Testis (tissue), 2 donors: ENCODE measurements at regions not wholly inside any gene's neighbourhood (a gene's known extent, or its start where the extent isn't known, plus 50 kb on each side); places are given as distances from the start of the nearest gene placed in this dataset.

Experiments
- DNase-seq: peaks from one replicate; pipeline ENCODE4 v3.0.0-alpha.2; 2019
- H3K27ac ChIP-seq, 2 donors: fragments of 200-600 bp; sonication (generic); one replicate each; pipeline ENCODE4 v1.5.1; 2019
- H3K27me3 ChIP-seq: fragments of 200-600 bp; sonication (generic); one replicate; pipeline ENCODE4 v1.5.1; 2019
- H3K36me3 ChIP-seq: fragments of 200-600 bp; sonication (generic); one replicate; pipeline ENCODE4 v1.5.1; 2017; ENCODE audit warnings: low read depth; ENCODE audit errors: missing control alignments
- H3K4me1 ChIP-seq: fragments of 200-600 bp; sonication (generic); one replicate; pipeline ENCODE4 v1.5.1; 2019
- H3K4me3 ChIP-seq, 2 donors: fragments of 200-600 bp; sonication (generic); one replicate each; pipeline ENCODE4 v1.5.1; 2017 to 2019
- H3K9me3 ChIP-seq: fragments of 200-600 bp; sonication (generic); one replicate; pipeline ENCODE4 v1.5.1; 2017
- CTCF ChIP-seq, 3 experiments: fragments of 450-650 bp in 2 of 3; fragments of 200-600 bp in 1 of 3; sonication (generic) in 1 of 3; IDR thresholded peaks; one replicate each; pipeline ENCODE4 v1.5.1; 2016 to 2019; ENCODE audit warnings: antibody characterized with exemption in 3 of 3, mild to moderate bottlenecking in 2 of 3, moderate library complexity in 1 of 3
- POLR2A ChIP-seq: fragments of 450-650 bp; IDR thresholded peaks from one replicate; pipeline ENCODE4 v1.6.1; 2017; ENCODE audit warnings: antibody characterized with exemption, mild to moderate bottlenecking, moderate library complexity
- WGBS, 2 donors: methylation state at CpG; one replicate each; pipeline ENCODE4 v1.1.5; 2018; 5-methylcytosine and 5-hydroxymethylcytosine counted together
- intact Hi-C: fragments of 100-400 bp; cut with DNase I; formaldehyde crosslinking; loops from one replicate; pipeline ENCODE4 v1.15.1; 2023; ENCODE audit warnings: low total_unique reads

GRCh38 chr10:128712661-128713400, 586.6 kb upstream of the MKI67 start:
- DNase-seq = no peak
- TF ChIP-seq POLR2A (no peak), CTCF (IDR thresholded peaks at IDR 0.05) (no peak)
- WGBS, 2 donors = 90 to 93% methylated on average over 17 to 18 of the region's 18 CpGs
- Histone ChIP-seq H3K4me1 (no peaks in the 10 kb centered on the region), H3K9me3 (no peaks in the 10 kb centered on the region), H3K4me3 (no peak overlapping the region), H3K27me3 (no peaks in the 10 kb centered on the region), H3K27ac (no peak overlapping the region), H3K36me3 (no peaks in the 10 kb centered on the region)
- intact Hi-C loops = no loop called here

- intact Hi-C loops = no loop called here
- WGBS, 2 donors = 72 to 85% methylated on average over 5 of the region's 5 CpGs
- H3K9me3 ChIP-seq = no peaks in the 10 kb centered on the region
- no peak for TF ChIP-seq CTCF (IDR thresholded peaks at IDR 0.05)
- no peak for TF ChIP-seq POLR2A
- H3K4me1 ChIP-seq = no peaks in the 10 kb centered on the region
- H3K27me3 ChIP-seq = no peaks in the 10 kb centered on the region
- no peak overlapping the region for H3K27ac ChIP-seq
- no peaks in the 10 kb centered on the region for H3K36me3 ChIP-seq
- no peak for DNase-seq
- no peak overlapping the region for H3K4me3 ChIP-seq
Observed at GRCh38 chr10:128713471-128713870, 587.2 kb upstream of the MKI67 start.

- no peaks in the 10 kb centered on the region for H3K4me1 ChIP-seq
- H3K27ac ChIP-seq = no peak overlapping the region
- H3K9me3 ChIP-seq = no peaks in the 10 kb centered on the region
- WGBS, 2 donors = 89 to 94% methylated on average over 6 of the region's 6 CpGs
- intact Hi-C loops = no loop called here
- no peak for DNase-seq
- TF ChIP-seq CTCF (IDR thresholded peaks at IDR 0.05) (no peak), POLR2A (no peak)
- H3K27me3 ChIP-seq = no peaks in the 10 kb centered on the region
- no peaks in the 10 kb centered on the region for H3K36me3 ChIP-seq
- H3K4me3 ChIP-seq = no peak overlapping the region
Observed at GRCh38 chr10:128713874-128714570, 587.8 kb upstream of the MKI67 start.

GRCh38 chr10:128714644-128715415, 588.6 kb upstream of the MKI67 start:
- Histone ChIP-seq H3K27me3 (no peaks in the 10 kb centered on the region), H3K27ac (no peak overlapping the region), H3K36me3 (no peaks in the 10 kb centered on the region), H3K9me3 (no peaks in the 10 kb centered on the region), H3K4me3 (no peak overlapping the region), H3K4me1 (no peaks in the 10 kb centered on the region)
- DNase-seq = no peak
- intact Hi-C loops = no loop called here
- 85 to 89% methylated on average over 12 of the region's 12 CpGs for WGBS, 2 donors
- TF ChIP-seq CTCF (IDR thresholded peaks at IDR 0.05) (no peak), POLR2A (no peak)
